ENCODE measurements at regions not wholly inside any gene's neighbourhood (a gene's known extent, or its start where the extent isn't known, plus 50 kb on each side); places are given as distances from the start of the nearest gene placed in this dataset.
"Not testable (repeated sequence)": the region's sequence is repeated elsewhere in the genome, so short reads cannot be mapped to it uniquely, and the experiment has no call there.

GRCh38 chr4:83213640-83214039 is 71.0 kb downstream of the COQ2 start:
- DNase-seq (ENCODE audit: low read depth in 3 of 3, low spot score in 1 of 3), result no peak

DNA sequence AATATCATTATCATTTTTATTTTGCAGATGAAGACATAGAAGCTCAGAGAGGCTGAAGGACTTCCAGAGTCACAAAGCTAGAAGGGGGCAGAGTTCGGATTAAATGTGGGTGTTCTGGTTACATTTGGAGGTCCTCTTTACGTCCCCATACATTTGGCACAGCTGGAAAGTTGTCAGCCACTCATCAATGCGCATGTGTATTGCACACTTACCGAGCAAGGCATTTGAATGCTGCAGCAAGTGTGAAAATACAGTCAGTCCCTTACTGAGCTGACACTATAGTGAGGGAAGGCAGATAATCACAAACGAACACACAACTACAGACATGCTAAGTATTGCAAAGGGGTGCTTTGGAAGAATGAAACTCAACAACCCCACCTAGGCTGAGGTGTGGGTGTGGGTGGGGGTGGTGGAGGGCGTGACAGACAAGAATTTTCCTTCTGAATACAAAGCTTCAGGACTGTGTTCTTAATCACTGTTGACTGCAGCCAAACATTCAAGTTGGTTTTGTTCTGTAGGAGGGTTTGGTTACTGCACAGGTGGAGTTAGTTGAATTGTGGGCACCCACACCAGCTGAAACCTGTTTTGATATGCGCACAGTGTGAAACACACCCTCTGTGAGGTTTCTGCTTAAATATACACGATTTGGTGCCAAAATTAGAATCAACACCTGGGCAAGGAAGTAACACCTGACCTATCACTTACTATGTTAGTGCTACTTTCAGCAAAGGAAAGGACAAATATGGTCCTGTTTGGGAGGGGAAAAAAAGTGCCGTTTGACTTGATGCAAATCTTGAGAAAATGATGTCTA is 72.4 kb downstream of the COQ2 start:
- peak in 1 of 3 donors; percentile 32 for DNase-seq (ENCODE audit: low read depth in 3 of 3, low spot score in 1 of 3)

DNA sequence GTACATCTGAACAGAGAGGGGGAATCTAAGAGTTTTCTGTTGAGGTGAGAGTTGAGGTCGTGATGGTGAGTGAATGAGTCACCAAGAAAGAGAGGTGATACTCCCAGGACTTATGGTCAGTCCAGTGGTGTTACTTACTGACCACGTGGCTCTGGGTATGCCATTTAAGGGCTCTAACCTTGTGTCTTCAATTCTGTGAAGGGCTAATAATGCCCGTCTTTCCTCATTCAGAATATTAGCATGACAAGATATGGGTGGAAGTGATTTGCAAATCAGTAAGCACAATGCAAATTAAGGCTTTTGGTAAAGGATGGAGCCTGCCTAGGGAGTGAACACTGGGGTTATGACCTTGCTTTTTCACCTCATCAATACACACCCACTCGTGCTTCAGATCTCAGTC is 75.2 kb downstream of the COQ2 start:
- DNase-seq (ENCODE audit: low read depth in 3 of 3, low spot score in 1 of 3), result no peak

DNA sequence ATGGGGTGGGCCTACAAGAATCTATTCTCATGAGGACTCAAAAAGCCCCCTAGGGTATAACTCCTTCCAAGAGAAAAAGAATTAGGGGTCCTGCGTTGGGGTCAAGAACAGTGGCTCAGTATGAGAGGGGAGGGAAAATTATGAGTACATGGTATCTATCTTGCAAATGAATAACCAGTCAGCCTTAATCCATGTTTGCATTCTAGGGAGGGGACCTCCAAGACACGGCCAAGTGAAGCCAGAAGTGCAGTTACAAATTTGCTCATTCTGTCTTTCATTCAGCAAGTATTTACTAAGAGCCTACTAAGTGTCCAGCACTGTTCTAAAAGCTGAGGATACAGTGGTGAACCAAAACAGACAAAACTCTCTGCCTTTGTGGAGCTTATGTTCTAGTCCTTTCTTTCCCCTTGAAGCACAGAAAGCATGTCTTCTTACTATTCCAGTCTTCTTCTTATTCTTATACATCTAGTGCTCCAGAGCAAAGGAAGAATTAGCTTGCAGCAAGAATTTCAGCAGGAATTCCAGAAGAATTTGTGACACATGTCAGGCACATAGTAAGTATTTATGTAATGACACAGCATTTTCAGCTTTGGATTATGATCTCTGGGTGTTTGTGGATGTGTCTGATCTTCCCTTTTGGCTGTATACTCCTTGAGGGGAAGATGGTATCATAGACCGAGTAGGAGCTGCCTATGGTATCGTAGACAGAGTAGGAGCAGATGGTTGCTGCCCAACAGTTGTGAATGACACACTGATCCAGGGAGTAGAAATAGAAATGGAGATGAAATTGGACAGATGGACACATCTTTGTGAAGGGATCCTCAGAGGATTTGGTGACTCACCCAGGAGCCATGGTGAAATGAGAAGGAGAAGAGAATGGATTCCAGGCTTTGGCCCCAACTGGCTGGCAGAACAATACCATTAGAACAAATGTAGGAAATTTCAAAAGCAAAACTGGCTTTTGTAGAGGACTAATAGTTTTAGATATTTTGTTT is 75.9 kb downstream of the COQ2 start:
- no peak for DNase-seq (ENCODE audit: low read depth in 3 of 3, low spot score in 1 of 3)

DNA sequence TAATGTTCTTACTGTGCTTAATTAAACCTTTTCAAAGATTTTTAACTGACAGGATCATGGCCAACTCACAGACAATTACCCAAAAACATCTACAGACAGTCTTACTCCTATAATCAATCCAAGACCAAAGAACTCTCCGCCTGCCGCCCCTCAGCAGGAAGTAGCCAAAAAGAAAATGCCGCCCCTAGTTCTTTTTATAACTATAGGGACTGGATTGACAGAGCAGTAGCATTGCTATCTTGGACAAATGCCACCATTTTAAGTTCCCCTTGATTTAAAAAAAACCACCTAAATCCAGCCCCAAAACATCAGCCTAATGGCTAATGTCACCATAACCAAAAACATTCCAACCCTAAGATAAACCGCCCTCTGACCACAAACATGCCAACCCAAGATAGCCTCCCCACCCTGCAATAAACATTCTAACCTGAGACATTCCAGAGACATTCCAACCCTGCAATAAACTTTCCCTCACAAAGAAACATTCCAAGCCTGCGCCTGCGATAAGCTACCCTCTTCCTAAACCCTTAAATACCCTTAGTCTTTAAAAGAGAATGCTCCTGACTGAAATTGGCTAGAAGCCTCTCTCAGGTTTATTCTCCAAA is 77.0 kb downstream of the COQ2 start:
- DNase-seq (ENCODE audit: low read depth in 3 of 3, low spot score in 1 of 3), result no peak

DNA sequence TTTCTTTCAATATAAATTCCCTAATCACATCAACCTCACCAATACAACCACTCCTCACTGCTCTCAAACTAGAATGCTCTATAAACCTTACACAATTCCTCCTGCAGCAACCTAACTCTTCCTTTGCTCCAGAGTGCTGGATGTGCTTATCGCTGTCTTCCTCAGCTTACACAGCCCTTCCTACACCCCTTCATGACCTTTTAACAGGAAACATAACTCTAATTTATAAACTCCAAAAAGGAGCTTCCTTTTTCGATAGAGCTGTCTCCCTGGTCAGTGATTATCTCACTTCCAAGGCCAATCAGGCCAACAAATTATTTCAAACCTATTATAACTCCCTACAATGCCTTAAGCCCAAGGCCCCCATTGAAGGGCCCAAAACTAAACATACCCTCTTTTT is 78.8 kb downstream of the COQ2 start:
- no peak for DNase-seq (ENCODE audit: low read depth in 3 of 3, low spot score in 1 of 3)

DNA sequence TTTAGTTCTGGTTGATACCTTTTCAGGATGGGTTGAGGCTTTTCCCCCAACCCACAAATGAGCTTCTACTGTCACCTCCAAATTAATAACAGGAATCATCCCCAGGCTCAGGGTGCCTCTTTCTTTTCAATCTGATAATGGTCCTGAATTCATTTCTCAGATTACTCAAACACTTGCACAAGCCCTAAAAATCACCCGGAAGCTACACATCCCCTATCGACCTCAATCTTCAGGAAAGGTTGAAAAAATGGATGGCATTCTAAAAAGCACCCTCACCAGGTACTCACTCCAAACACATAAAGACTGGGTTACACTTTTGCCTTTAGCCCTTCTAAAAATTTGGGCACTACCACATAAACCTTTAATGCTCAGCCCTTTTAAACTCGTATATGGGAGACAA is 79.9 kb downstream of the COQ2 start:
- DNase-seq (ENCODE audit: low read depth in 3 of 3, low spot score in 1 of 3), result no peak

DNA sequence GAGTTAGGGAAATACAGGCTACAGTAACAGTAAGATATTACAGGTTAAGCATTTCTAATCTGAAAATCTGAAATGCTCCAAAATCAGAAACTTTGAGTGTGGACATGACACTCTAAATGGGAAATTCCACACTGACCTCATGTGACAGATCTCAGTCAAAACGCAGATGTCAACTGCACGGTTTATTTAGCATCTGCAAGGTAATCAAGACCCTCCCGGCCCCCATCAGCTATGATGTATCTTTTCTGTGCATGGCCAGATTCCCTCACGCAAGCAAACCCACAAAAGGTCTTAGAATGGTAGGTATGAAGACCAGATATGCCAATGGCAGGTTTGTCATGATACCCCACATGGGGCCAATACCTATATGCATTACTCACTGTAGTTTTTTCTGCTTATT is 82.8 kb downstream of the COQ2 start:
- DNase-seq (ENCODE audit: low read depth in 3 of 3, low spot score in 1 of 3), result no peak

- no peak for DNase-seq (ENCODE audit: low read depth in 3 of 3, low spot score in 1 of 3)
Measured at GRCh38 chr4:83197555-83198235, 83.2 kb upstream of the PLAC8 start.

DNA sequence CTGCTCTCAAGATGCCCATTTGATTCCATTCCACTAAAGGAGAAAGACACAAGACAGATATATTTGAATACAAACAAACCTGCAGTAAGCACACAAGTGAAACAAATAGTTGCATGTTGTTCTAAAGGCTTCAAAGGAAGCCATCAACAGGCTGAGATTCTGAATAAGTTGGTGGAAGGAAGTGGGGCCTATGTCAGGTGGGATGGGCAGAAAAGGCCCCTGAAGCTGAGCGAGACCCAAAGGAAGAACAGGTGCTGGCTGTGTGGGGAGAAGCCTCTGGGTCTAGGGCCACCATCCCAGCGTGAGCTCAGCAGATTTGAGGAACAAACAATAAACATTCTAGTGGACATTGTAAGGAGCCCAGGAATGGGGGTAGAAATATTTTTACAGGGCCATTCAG is 82.4 kb upstream of the PLAC8 start:
- DNase-seq (ENCODE audit: low read depth in 3 of 3, low spot score in 1 of 3), result no peak

- no peak for DNase-seq (ENCODE audit: low read depth in 3 of 3, low spot score in 1 of 3)
Measured at GRCh38 chr4:83195269-83195668, 80.7 kb upstream of the PLAC8 start.

GRCh38 chr4:83194588-83194987 is 80.1 kb upstream of the PLAC8 start:
- not testable (repeated sequence) for DNase-seq (ENCODE audit: low read depth in 3 of 3, low spot score in 1 of 3)

- DNase-seq (ENCODE audit: low read depth in 3 of 3, low spot score in 1 of 3), result no peak
Measured at GRCh38 chr4:83192634-83193033, 78.1 kb upstream of the PLAC8 start.

DNA sequence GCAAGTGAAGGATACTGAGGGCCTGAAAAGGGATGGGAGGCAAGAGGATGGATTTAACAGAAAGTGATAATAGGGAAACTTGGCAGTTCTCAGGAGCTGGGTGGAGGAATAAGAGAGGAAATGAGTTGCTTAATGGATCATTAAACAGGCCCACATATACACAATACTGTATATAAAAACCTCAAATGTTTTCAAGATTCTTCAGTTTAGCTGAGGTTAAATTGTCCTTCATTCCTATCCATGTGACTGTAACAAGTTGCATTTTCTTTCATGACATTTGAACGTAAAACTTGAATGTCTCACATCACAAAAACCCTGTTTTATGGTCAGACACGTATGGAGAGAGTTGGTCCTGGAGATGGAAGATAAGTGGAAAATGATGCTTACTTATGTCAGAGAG is 76.5 kb upstream of the PLAC8 start:
- no peak for DNase-seq (ENCODE audit: low read depth in 3 of 3, low spot score in 1 of 3)

GRCh38 chr4:83189631-83190136 is 75.2 kb upstream of the PLAC8 start:
- DNase-seq (ENCODE audit: low read depth in 3 of 3, low spot score in 1 of 3), result no peak

- no peak for DNase-seq (ENCODE audit: low read depth in 3 of 3, low spot score in 1 of 3)
Measured at GRCh38 chr4:83180431-83180968, 66.0 kb upstream of the PLAC8 start.

GRCh38 chr4:83179205-83179604 is 64.7 kb upstream of the PLAC8 start:
- DNase-seq (ENCODE audit: low read depth in 3 of 3, low spot score in 1 of 3), result no peak

DNA sequence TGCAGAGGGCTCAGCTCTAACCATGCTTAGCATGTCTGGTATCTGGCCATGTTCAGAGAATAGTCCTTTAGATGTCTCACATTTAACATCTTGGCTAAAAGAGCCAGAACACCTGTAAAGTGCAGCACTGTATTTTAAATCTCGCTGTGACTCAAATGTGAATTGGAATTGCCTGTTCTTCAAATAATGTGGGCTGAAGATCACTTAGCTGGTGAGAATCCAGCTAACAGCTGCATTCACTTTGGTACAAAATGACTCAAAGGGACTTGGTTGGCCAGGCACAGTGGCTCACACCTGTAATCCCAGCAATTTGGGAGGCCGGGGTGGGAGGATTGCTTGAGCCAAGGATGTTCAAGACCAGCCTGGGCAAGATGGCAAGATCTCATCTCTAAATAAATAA is 63.5 kb upstream of the PLAC8 start:
- no peak for DNase-seq (ENCODE audit: low read depth in 3 of 3, low spot score in 1 of 3)

- DNase-seq (ENCODE audit: low read depth in 3 of 3, low spot score in 1 of 3), result no peak
Measured at GRCh38 chr4:83177182-83177581, 62.7 kb upstream of the PLAC8 start.

GRCh38 chr4:83174844-83175414 is 60.4 kb upstream of the PLAC8 start:
- DNase-seq (ENCODE audit: low read depth in 3 of 3, low spot score in 1 of 3), result no peak
